HG03469 (cell line): ENCODE measurements at regions not wholly inside any gene's neighbourhood (a gene's known extent, or its start where the extent isn't known, plus 50 kb on each side); places are given as distances from the start of the nearest gene placed in this dataset.

Experiments used
- ATAC-seq: cut with Tn5 transposase; IDR thresholded peaks from one replicate; pipeline ENCODE4 v1.9.1; 2021; ENCODE audit warnings: mild to moderate bottlenecking, moderate library complexity, moderate number of reproducible peaks; ENCODE audit not compliant: unreplicated experiment

- ATAC-seq, result no peak
These were observed 1238.5 kb downstream of the SLC16A7 start for GRCh38 chr12:60834372-60834771.

DNA sequence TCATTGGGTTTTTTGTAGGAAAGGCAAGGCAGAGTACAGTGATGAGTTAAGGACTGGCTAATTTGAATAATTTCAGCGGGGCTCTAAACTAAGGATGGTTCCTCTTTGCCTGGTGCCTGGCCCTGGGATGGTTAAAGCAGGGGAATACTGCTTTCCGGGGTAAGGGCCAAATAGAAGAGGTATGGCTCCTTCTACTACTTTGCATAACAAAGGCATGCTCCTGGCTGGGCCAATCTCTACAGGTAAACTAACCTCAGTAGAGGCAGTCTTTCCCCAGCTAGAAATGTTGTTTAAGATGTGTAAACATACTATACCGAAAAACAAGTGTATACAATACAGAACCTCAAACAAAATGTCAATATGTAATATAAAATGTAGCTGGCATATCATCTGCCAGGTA is 1239.0 kb downstream of the SLC16A7 start:
- ATAC-seq, result no peak

DNA sequence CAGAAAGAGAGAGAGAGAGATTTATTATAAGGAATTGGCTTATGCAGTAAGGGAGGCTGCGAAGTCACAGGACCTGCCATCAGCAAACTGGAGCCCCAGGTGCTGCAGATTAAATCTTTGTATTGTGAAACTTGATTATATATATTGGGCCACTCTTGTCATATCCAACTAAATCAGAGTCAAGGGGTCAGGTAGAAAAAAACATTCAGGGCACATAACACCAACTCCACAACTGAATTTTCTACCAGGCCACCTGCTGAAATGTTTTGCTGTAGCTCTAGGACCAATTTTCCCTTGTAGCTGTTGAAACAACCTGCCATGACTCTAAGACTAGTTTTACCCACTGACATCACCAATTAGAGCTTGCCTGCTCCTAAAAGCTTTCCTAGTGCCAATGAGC is 1240.8 kb downstream of the SLC16A7 start:
- no peak for ATAC-seq

GRCh38 chr12:60842181-60842580 is 1246.4 kb downstream of the SLC16A7 start:
- ATAC-seq, result no peak

DNA sequence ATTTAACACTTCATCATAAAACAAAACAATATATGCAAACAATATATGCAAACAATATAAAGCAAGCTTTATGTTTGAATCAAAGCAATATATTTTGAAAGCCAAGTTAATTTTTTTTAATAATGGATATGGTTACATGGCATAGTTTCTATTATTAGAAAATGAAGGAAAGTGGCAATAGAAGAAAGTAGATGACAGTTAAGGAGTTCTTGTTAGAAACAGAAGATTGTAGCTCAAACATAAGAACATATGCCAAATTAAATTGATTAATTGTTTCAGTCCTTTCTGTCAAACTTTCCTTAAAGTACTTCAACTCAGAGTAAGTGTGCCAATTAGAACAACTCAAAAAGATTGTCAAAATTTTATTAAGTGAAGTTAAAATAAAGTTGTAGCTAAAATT is 1248.3 kb downstream of the SLC16A7 start:
- ATAC-seq, result no peak

DNA sequence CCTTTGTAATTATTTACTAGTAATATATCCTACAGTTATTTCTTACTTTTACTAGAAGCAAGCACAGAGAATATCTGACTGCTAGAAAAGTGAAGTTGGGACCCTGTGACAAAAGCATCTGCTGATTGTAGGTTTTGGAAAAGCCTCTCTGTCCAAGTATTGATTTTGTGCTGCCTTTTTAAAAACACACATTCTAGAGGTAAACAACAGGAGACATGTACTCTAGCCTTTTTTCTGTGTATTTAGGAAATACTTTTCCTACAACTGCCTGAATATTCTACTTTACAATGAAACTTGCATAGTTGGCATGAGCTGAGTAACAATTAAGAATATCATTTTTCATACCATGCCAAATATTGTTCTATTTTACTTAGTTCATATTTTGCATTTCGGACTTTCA is 1249.0 kb downstream of the SLC16A7 start:
- no peak for ATAC-seq

DNA sequence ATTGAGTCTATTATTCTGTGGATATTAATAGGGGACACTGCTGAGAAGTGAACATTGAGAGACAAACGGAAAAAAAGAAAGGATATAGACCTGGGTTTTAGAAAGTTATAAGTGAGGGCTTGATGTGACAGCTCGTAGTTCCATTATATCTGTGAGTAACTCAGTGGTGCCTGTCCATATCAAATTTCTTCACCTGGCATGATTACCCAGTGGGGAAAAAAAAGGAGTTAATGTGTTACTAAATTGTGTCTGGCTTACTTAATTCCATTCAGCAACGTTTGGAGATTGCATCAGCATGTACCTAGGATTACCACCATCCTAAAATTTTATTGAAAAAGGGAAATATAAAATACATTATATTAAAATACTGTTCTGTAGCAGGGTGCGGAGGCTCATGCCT is 1249.9 kb downstream of the SLC16A7 start:
- ATAC-seq, result no peak

GRCh38 chr12:60847281-60847680 is 1251.5 kb downstream of the SLC16A7 start:
- ATAC-seq, result no peak

- no peak for ATAC-seq
These were observed 1253.9 kb downstream of the SLC16A7 start for GRCh38 chr12:60849723-60850122.

DNA sequence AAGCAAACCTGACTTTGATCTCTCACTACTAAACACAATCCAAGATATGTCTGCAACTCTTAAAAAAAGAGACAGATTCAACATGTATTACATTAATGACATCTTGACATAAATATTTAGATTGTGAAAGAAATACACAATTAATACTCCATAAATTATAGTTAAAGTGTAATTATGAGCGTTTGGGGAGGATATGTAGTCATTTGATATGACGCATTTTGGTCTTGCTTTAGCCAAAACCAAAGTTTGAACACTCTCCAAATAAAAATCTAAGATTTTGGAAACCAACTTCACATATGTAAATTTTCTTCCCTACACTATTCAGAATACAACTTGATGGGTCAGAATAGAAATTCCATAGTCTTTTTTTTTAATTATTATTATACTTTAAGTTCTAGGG is 1257.6 kb downstream of the SLC16A7 start:
- no peak for ATAC-seq

DNA sequence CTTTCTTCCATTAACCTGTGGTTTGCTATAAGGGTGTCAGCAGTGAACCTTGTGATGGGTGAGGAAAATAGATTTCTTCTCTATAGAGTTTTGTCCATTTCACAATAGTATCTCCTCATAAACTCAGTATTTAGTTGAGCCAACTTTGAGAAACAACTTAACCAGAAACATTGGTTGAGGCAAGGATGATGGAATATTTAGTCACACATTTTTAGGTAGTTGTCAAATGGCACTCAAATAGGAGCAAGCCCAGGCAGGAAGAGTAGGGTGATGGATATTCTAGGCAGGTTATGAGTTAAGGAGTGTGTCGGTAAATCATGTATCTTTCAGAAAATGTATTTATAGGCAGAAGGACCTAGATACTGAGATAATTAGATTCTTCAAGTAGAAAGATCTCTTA is 1267.6 kb downstream of the SLC16A7 start:
- no peak for ATAC-seq

DNA sequence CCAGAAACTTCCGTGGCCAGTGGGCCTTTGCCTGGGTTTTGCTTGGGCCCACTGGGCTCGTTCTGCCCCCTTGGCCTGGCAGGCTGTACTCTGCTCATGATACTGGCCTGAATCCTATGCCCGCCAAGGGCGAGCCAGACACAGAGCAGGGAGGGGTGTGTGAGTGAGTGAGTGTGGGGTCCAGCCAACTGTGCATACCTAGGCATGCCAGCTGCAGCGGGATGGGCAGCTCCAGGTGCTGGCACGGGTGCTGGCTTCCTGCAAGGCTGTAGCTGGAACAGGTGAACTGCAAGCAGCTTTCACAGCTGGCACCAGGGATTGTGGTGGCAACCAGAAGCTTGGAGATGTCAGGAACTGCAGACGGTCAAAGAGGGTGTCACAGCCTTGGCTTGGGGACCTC is 1276.4 kb downstream of the SLC16A7 start:
- no peak for ATAC-seq

DNA sequence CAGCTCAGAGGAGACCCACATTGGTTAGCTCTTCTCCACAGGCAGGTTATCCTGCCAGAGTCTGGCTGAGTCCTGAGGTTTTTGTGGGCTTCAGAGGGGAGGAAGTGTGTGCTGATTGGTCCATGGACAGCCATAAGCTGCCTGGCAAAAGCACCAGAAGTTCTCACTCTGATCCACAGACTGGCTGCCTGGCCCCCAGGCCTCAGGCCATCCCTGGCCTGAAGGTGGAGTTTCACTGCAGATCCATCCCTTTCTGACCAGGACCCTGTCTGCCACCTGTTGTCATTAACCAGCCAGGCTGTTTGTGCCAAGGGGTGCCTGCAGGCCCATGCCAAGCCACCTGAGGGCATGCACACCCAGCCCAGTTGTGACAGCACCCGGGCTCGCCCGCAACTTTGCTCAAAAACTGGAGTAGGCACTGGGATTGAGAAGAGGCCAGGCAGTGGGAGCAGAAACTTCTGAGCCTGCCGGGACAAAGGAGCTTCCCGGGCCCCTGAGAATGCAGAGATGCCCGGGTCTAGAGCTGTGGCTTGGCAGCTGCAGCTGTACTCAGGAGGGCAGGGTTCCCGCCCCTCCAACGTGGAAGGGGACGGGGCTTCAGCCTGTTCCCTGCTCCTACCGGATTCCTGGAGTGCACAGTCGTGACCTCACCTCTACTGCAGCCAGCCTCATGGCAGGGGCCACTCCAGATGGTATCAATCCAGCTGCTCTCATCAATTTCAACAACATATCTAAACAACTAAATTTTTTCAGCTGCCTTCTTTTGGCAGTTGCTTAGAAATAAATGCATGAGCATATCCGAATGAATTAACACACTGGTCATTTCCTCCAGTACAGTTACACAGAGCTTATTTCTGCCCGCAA is 1277.3 kb downstream of the SLC16A7 start:
- no peak for ATAC-seq

GRCh38 chr12:60874091-60874490 is 1278.3 kb downstream of the SLC16A7 start:
- ATAC-seq, result no peak

- no peak for ATAC-seq
These were observed 1325.1 kb downstream of the SLC16A7 start for GRCh38 chr12:60920841-60921495.

GRCh38 chr12:60921541-60921940 is 1325.7 kb downstream of the SLC16A7 start:
- no peak for ATAC-seq

DNA sequence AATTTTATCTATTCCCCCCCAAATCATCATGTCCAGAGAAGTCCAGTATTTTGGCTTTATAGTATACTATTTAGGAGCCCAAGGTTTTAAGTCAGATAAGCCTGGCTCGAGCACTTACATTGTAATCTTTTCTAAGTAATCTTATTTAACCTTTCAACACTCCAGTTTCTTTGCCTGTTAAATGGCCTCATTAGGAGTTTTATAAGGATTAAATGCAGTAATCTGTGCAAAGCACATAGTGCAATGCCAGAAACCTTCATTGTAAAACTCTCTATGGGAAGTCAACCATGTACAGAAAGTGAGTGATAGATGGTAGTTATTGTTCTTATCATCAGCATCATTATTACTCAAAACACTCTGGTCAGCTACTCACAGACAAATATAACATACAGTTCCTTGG is 1330.4 kb downstream of the SLC16A7 start:
- ATAC-seq, result no peak

GRCh38 chr12:60930151-60930550 is 1330.1 kb upstream of the USP15 start:
- no peak for ATAC-seq

- ATAC-seq, result no peak
These were observed 1324.0 kb upstream of the USP15 start for GRCh38 chr12:60935981-60936761.

DNA sequence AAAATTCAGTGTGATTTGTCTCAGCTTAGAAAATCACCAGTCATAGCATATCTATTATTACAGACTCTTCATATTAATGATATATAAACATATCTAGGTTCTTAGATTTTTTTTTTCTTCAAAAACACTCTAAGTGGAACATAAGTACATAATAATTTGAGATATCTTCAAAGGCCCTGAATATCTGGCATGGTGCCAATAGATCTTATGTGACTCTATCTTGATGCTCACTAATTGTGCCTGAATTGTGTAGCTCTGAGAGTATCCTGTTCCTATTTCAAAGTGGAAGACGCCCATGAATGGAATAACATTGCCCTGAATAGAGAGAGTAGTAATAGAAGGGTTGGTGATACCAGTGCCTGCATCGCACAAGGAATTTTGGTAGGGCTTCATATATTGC is 1312.7 kb upstream of the USP15 start:
- no peak for ATAC-seq

DNA sequence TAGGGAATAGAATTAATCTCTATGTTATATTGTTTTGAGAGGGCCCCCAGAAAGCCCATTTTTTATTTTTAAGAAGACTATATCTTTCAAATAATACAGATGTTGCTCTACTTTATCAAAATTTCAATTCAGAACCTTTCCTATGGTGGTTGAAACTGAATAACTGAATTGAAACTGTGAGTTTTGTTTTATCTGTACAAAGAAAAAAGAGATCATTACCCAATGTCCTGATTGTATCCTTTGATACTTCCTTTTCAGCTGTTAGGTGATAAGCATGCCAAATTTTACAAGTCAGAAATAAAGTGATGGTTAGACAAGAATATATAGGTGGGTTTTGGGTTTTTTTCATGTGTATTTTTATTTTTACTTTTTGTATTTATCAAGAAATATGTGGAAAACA is 1293.1 kb upstream of the USP15 start:
- no peak for ATAC-seq

GRCh38 chr12:60977966-60978365 is 1282.2 kb upstream of the USP15 start:
- no peak for ATAC-seq
